Glutamatergic neuron (in vitro differentiated cells): ENCODE measurements at regions not wholly inside any gene's neighbourhood (a gene's known extent, or its start where the extent isn't known, plus 50 kb on each side); places are given as distances from the start of the nearest gene placed in this dataset.

Experiments
- DNase-seq: peaks from one replicate; pipeline ENCODE4 v3.0.0; 2022
- H3K27ac Mint-ChIP-seq: one replicate; pipeline ENCODE4 v1.8.0; 2020; ENCODE audit warnings: mild to moderate bottlenecking, mixed read lengths, inconsistent platforms; ENCODE audit not compliant: unreplicated experiment
- H3K27me3 Mint-ChIP-seq: one replicate; pipeline ENCODE4 v1.8.0; 2020; ENCODE audit warnings: mild to moderate bottlenecking, moderate library complexity, mixed read lengths, inconsistent platforms; ENCODE audit not compliant: unreplicated experiment
- H3K36me3 Mint-ChIP-seq: one replicate; pipeline ENCODE4 v1.8.0; 2020; ENCODE audit warnings: mild to moderate bottlenecking, mixed read lengths, inconsistent platforms; ENCODE audit not compliant: unreplicated experiment
- H3K4me1 Mint-ChIP-seq: one replicate; pipeline ENCODE4 v1.8.0; 2020; ENCODE audit warnings: mild to moderate bottlenecking, low read depth, mixed read lengths, inconsistent platforms; ENCODE audit not compliant: unreplicated experiment
- H3K4me3 Mint-ChIP-seq: one replicate; pipeline ENCODE4 v1.8.0; 2020; ENCODE audit warnings: mild to moderate bottlenecking, mixed read lengths, inconsistent platforms; ENCODE audit not compliant: unreplicated experiment
- H3K9me3 Mint-ChIP-seq: one replicate; pipeline ENCODE4 v1.8.0; 2020; ENCODE audit warnings: mild to moderate bottlenecking, moderate library complexity, mixed read lengths, inconsistent platforms; ENCODE audit not compliant: unreplicated experiment
- CTCF ChIP-seq: fragments of 200-600 bp; sonication (generic); IDR thresholded peaks from one replicate; pipeline ENCODE4 v1.5.0; 2021; ENCODE audit not compliant: partially characterized antibody, unreplicated experiment

DNA sequence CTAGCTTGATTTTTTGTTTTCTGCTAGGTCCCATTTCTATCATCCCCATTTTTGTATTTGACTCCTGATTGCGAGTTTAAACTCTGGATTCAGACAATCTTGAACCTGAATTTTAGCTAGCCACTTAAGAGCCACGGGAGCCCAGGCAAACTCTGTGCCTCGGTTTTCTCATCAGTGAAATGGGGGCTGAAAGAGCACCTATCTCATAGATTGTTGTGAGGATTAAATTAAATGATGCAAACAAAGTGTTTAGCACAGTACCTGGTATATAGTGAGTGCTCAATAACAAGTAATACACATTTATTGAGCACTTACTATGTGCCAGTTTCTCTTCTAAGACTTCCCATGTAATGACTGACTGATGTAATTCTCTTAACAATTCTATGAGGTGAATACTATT lies 158.1 kb upstream of the POU3F1 start:
- Mint-ChIP-seq H3K4me3 (no peak overlapping the region), H3K9me3 (no peaks in the 10 kb centered on the region), H3K27ac (no peak overlapping the region), H3K4me1 (no peaks in the 10 kb centered on the region), H3K36me3 (peaks cover 1% of the 10 kb centered on the region), H3K27me3 (peaks cover 3% of the 10 kb centered on the region)
- DNase-seq: no peak
- no peak for TF ChIP-seq CTCF

DNA sequence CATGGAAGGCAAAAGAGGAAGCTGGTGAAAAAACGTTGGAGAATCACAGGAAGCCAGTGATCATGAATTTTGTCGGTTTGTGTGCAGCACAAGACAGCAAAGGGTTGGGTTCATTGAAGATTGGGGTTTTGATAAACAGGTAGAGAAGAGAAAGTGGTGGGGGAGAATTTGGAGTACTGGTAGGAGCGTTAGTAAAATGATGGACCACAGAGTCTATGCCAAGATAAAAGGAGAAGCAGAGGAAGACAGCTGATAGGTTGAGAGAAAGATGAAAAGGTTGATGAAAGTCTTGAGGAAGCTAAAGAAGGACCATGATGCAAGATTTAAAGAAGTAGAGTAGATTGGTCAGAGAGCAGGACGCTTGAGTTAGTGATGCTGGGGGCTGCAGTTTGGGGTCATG lies 156.8 kb upstream of the POU3F1 start:
- H3K4me1 Mint-ChIP-seq: no peaks in the 10 kb centered on the region
- H3K9me3 Mint-ChIP-seq: no peaks in the 10 kb centered on the region
- TF ChIP-seq CTCF: no peak
- H3K27me3 Mint-ChIP-seq: peaks cover under 1% of the 10 kb centered on the region
- peaks cover 4% of the 10 kb centered on the region for H3K36me3 Mint-ChIP-seq
- no peak overlapping the region for H3K4me3 Mint-ChIP-seq
- H3K27ac Mint-ChIP-seq: no peak overlapping the region
- DNase-seq: no peak

DNA sequence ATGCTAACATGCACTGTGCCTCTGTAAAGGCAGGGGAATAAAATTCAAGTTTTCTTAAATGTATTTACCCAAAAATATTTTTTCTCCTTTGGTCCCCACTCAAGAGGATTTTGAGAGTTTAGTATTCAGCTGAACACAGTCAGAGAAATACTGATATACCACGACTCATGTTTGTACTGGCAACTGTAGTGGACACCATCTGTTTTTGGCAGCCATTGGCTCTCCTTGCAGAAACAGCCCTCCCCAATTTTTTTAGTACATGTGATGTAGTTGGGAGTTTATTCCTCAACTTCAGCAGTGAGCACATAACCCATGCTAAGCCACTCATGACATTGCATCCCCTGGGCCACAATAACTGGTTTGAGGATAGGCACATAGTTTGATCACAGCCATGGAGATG lies 154.8 kb upstream of the POU3F1 start:
- DNase-seq: no peak
- no peaks in the 10 kb centered on the region for H3K4me1 Mint-ChIP-seq
- peaks cover 4% of the 10 kb centered on the region for H3K36me3 Mint-ChIP-seq
- no peaks in the 10 kb centered on the region for H3K9me3 Mint-ChIP-seq
- H3K27me3 Mint-ChIP-seq: no peaks in the 10 kb centered on the region
- no peak for TF ChIP-seq CTCF
- no peak overlapping the region for H3K27ac Mint-ChIP-seq
- H3K4me3 Mint-ChIP-seq: no peak overlapping the region

- TF ChIP-seq CTCF: no peak
- Mint-ChIP-seq H3K27ac (no peak overlapping the region), H3K27me3 (no peaks in the 10 kb centered on the region), H3K9me3 (no peaks in the 10 kb centered on the region), H3K4me1 (no peaks in the 10 kb centered on the region), H3K36me3 (peaks cover 4% of the 10 kb centered on the region), H3K4me3 (no peak overlapping the region)
- no peak for DNase-seq
Measured at GRCh38 chr1:38198621-38199020, 152.0 kb upstream of the POU3F1 start.

GRCh38 chr1:38198099-38198498 lies 151.5 kb upstream of the POU3F1 start:
- Mint-ChIP-seq H3K36me3 (peaks cover 4% of the 10 kb centered on the region), H3K4me1 (no peaks in the 10 kb centered on the region), H3K4me3 (no peak overlapping the region), H3K27me3 (peaks cover 2% of the 10 kb centered on the region), H3K27ac (no peak overlapping the region), H3K9me3 (peaks cover under 1% of the 10 kb centered on the region)
- no peak for DNase-seq
- TF ChIP-seq CTCF: no peak
